ENCODE measurements at regions not wholly inside any gene's neighbourhood (a gene's known extent, or its start where the extent isn't known, plus 50 kb on each side); places are given as distances from the start of the nearest gene placed in this dataset.

GRCh38 chr21:27646056-27646455 is 679.2 kb upstream of the ADAMTS5 start:
- TF ChIP-seq POLR2A (IDR thresholded peaks at IDR 0.05; ENCODE audit: low read length) (no peak), GATA1 (IDR thresholded peaks at IDR 0.05; ENCODE audit: low read depth, low read length) (no peak)
